ENCODE measurements at regions not wholly inside any gene's neighbourhood (a gene's known extent, or its start where the extent isn't known, plus 50 kb on each side); places are given as distances from the start of the nearest gene placed in this dataset.

GRCh38 chr11:42237701-42238235 lies 778.3 kb upstream of the LRRC4C start:
- TF ChIP-seq CTCF (IDR thresholded peaks at IDR 0.05 in 4 of 5, conservative IDR thresholded peaks at IDR 0.05 in 1 of 5) = no peak
- TF ChIP-seq POLR2A (IDR thresholded peaks at IDR 0.05) = no peak
